Chondrocyte (in vitro differentiated cells): ENCODE measurements at regions not wholly inside any gene's neighbourhood (a gene's known extent, or its start where the extent isn't known, plus 50 kb on each side); places are given as distances from the start of the nearest gene placed in this dataset.

ENCODE experiments used
- DNase-seq: peaks from one replicate; pipeline ENCODE4 v3.0.0; 2021; ENCODE audit warnings: mixed read lengths, low spot score
- H3K27ac Mint-ChIP-seq: one replicate; pipeline ENCODE4 v1.8.0; 2021; ENCODE audit warnings: mild to moderate bottlenecking, moderate library complexity, mixed read lengths; ENCODE audit not compliant: unreplicated experiment
- H3K27me3 Mint-ChIP-seq: 2 replicates; pipeline ENCODE4 v1.8.0; 2021; ENCODE audit warnings: low read depth, mixed read lengths
- H3K36me3 Mint-ChIP-seq: 2 replicates; pipeline ENCODE4 v1.8.0; 2021; ENCODE audit warnings: low read depth, mixed read lengths
- H3K4me1 Mint-ChIP-seq: 2 replicates; pipeline ENCODE4 v1.8.0; 2021; ENCODE audit warnings: low read depth, mild to moderate bottlenecking, mixed read lengths
- H3K4me3 Mint-ChIP-seq: one replicate; pipeline ENCODE4 v1.8.0; 2021; ENCODE audit warnings: mild to moderate bottlenecking, moderate library complexity, mixed read lengths; ENCODE audit not compliant: unreplicated experiment
- H3K9me3 Mint-ChIP-seq: 2 replicates; pipeline ENCODE4 v1.8.0; 2021; ENCODE audit warnings: low read depth, mixed read lengths
- CTCF ChIP-seq: fragments of 200-600 bp; sonication (generic); IDR thresholded peaks from 2 replicates; pipeline ENCODE4 v1.5.0; 2021; ENCODE audit warnings: antibody characterized with exemption, mild to moderate bottlenecking, moderate library complexity

- Mint-ChIP-seq H3K27me3 (peaks cover 31% of the 10 kb centered on the region), H3K9me3 (no peaks in the 10 kb centered on the region), H3K4me1 (no peaks in the 10 kb centered on the region), H3K27ac (no peak overlapping the region), H3K4me3 (no peak overlapping the region), H3K36me3 (no peaks in the 10 kb centered on the region)
- no peak for DNase-seq
- no peak for TF ChIP-seq CTCF
Observed at GRCh38 chr12:131639270-131639940, 71.5 kb upstream of the SFSWAP start.

- no peaks in the 10 kb centered on the region for H3K9me3 Mint-ChIP-seq
- no peak overlapping the region for H3K4me3 Mint-ChIP-seq
Observed at GRCh38 chr12:131640525-131640924, 70.4 kb upstream of the SFSWAP start.

GRCh38 chr12:131641315-131641714 is 69.6 kb upstream of the SFSWAP start:
- Mint-ChIP-seq H3K4me1 (no peaks in the 10 kb centered on the region), H3K36me3 (no peaks in the 10 kb centered on the region), H3K27ac (no peak overlapping the region), H3K27me3 (peaks cover 18% of the 10 kb centered on the region), H3K4me3 (no peak overlapping the region), H3K9me3 (no peaks in the 10 kb centered on the region)
- no peak for TF ChIP-seq CTCF
- no peak for DNase-seq

More at GRCh38 chr12:131640525-131640924, 70.4 kb upstream of the SFSWAP start:
- H3K27ac Mint-ChIP-seq: no peak overlapping the region
- no peaks in the 10 kb centered on the region for H3K36me3 Mint-ChIP-seq
- H3K27me3 Mint-ChIP-seq: peaks cover 19% of the 10 kb centered on the region
- TF ChIP-seq CTCF: no peak
- no peaks in the 10 kb centered on the region for H3K4me1 Mint-ChIP-seq
- no peak for DNase-seq

GRCh38 chr12:131642101-131642540 is 68.8 kb upstream of the SFSWAP start:
- no peaks in the 10 kb centered on the region for H3K4me1 Mint-ChIP-seq
- peaks cover 18% of the 10 kb centered on the region for H3K27me3 Mint-ChIP-seq
- H3K27ac Mint-ChIP-seq: no peak overlapping the region
- no peak for DNase-seq
- no peaks in the 10 kb centered on the region for H3K9me3 Mint-ChIP-seq
- TF ChIP-seq CTCF: no peak
- no peaks in the 10 kb centered on the region for H3K36me3 Mint-ChIP-seq
- no peak overlapping the region for H3K4me3 Mint-ChIP-seq

GRCh38 chr12:131642771-131643170 is 68.1 kb upstream of the SFSWAP start:
- H3K9me3 Mint-ChIP-seq: no peaks in the 10 kb centered on the region
- no peak overlapping the region for H3K4me3 Mint-ChIP-seq
- DNase-seq: no peak
- no peaks in the 10 kb centered on the region for H3K36me3 Mint-ChIP-seq
- no peak for TF ChIP-seq CTCF
- H3K27ac Mint-ChIP-seq: no peak overlapping the region
- H3K27me3 Mint-ChIP-seq: peaks cover 21% of the 10 kb centered on the region
- H3K4me1 Mint-ChIP-seq: no peaks in the 10 kb centered on the region
